HepG2 (cell line): ENCODE measurements at regions not wholly inside any gene's neighbourhood (a gene's known extent, or its start where the extent isn't known, plus 50 kb on each side); places are given as distances from the start of the nearest gene placed in this dataset.

ENCODE experiments used
- ATAC-seq: fragments of 200-7000 bp; cut with Tn5 transposase; 3 replicates; pipeline ENCODE4 v1.9.1; 2020; ENCODE audit warnings: mild to moderate bottlenecking, moderate library complexity
- BruUV-seq: library from RNA; stranded (reverse); fragments of 400-500 nt; replicated peaks from 2 replicates; lab custom pipeline; 2021; lab: Mats Ljungman, UMichigan
- CTCF ChIA-PET: fragments of 300-600 bp; formaldehyde crosslinking; extraction: SDS; loops from one replicate; lab custom pipeline; 2021; ENCODE audit warnings: low total read pairs, inconsistent platforms, low intra/inter-chr PET ratio; lab: Yijun Ruan, JAX
- POLR2A ChIA-PET: fragments of 350-600 bp; sonication (Branson Sonifier 250); formaldehyde crosslinking; loops from one replicate; lab custom pipeline; 2020; ENCODE audit warnings: antibody characterized with exemption, inconsistent platforms; lab: Yijun Ruan, JAX
- DNase-seq: peaks from one replicate; pipeline ENCODE4 v3.0.0-alpha.2; 2015; ENCODE audit warnings: low spot score
- FAIRE-seq: peaks from 3 replicates; lab custom pipeline; 2011; peaks lifted over from hg19 to GRCh38; lab: Jason Lieb, UNC
- H2AFZ ChIP-seq: one replicate; pipeline ENCODE4 v1.6.1; 2011; ENCODE audit warnings: low read length, inconsistent platforms
- H3K27ac ChIP-seq: fragments of 300-600 bp; 3 replicates; pipeline ENCODE4 v1.8.0; 2011; ENCODE audit warnings: mixed run types, mild to moderate bottlenecking, mixed read lengths, low read length, inconsistent platforms; ENCODE audit not compliant: insufficient read depth; ENCODE audit errors: extremely low read length
- H3K27me3 ChIP-seq, 2 experiments: fragments of 200-600 bp in 1 of 2; 2 replicates in 1 of 2; 3 replicates in 1 of 2; pipeline versions ENCODE4 v1.6.0 to v1.8.0; 2011; ENCODE audit warnings: low read length in 2 of 2, mild to moderate bottlenecking in 2 of 2, moderate library complexity in 2 of 2, inconsistent platforms in 1 of 2; ENCODE audit not compliant: insufficient read depth in 2 of 2, control insufficient read depth in 1 of 2
- H3K36me3 ChIP-seq, 2 experiments: fragments of 200-600 bp in 1 of 2; replicated peaks in 1 of 2; 2 replicates in 1 of 2; 3 replicates in 1 of 2; pipeline versions ENCODE4 v1.5.1 to v1.8.0; 2011; ENCODE audit warnings: low read length in 2 of 2, inconsistent platforms in 1 of 2; ENCODE audit not compliant: insufficient read depth in 2 of 2, control insufficient read depth in 1 of 2
- H3K4me1 ChIP-seq: 2 replicates; pipeline ENCODE4 v1.5.1; 2012; ENCODE audit warnings: low read length, inconsistent platforms; ENCODE audit not compliant: insufficient read depth
- H3K4me2 ChIP-seq: 2 replicates; pipeline ENCODE4 v1.6.0; 2011; ENCODE audit warnings: low read depth, low read length, inconsistent platforms
- H3K4me3 ChIP-seq, 3 experiments: fragments of 200-600 bp in 1 of 3; sonication (generic), shearing (Covaris generic) in 1 of 3; replicated peaks in 1 of 3; 2 replicates each; pipeline ENCODE4 v1.5.1; 2011 to 2016; ENCODE audit warnings: low read length in 3 of 3, inconsistent platforms in 2 of 3, low read depth in 2 of 3, mild to moderate bottlenecking in 2 of 3, control low read depth in 1 of 3, mixed read lengths in 1 of 3; ENCODE audit not compliant: insufficient read depth in 1 of 3
- H3K79me2 ChIP-seq: one replicate; pipeline ENCODE4 v1.6.1; 2011; ENCODE audit warnings: low read length, inconsistent platforms; ENCODE audit not compliant: insufficient read depth
- H3K9ac ChIP-seq: 2 replicates; pipeline ENCODE4 v1.6.0; 2011; ENCODE audit warnings: mild to moderate bottlenecking, low read depth, low read length, inconsistent platforms; ENCODE audit not compliant: insufficient read depth
- H3K9me3 ChIP-seq: 2 replicates; pipeline ENCODE4 v1.5.1; 2012; ENCODE audit warnings: mild to moderate bottlenecking, low read length
- H4K20me1 ChIP-seq: 2 replicates; pipeline ENCODE4 v1.6.0; 2011; ENCODE audit warnings: inconsistent platforms, mild to moderate bottlenecking, low read length, moderate library complexity; ENCODE audit not compliant: insufficient read depth
- CEBPB ChIP-seq: IDR thresholded peaks from 2 replicates; pipeline ENCODE4 v1.6.1; 2011; ENCODE audit warnings: low read depth, low read length, improper control_type of control experiment, borderline replicate concordance
- GLI4 ChIP-seq: sonication (generic); formaldehyde crosslinking; IDR thresholded peaks from 2 replicates; pipeline ENCODE4 v1.5.1; 2020; ENCODE audit warnings: missing genetic modification reagents, mild to moderate bottlenecking, moderate library complexity, borderline replicate concordance
- HHEX ChIP-seq: IDR thresholded peaks from 2 replicates; pipeline ENCODE4 v1.6.1; 2016; ENCODE audit warnings: control low read depth
- KMT2B ChIP-seq: IDR thresholded peaks from 2 replicates; pipeline ENCODE4 v1.6.1; 2016; ENCODE audit warnings: missing genetic modification reagents, missing compliant biosample characterization
- MTERF4 ChIP-seq: sonication (generic); formaldehyde crosslinking; IDR thresholded peaks from 2 replicates; pipeline ENCODE4 v1.8.0; 2023; ENCODE audit warnings: mild to moderate bottlenecking, missing genetic modification reagents
- NR0B2 ChIP-seq: sonication (generic); formaldehyde crosslinking; IDR thresholded peaks from 2 replicates; pipeline ENCODE4 v1.4.0; 2020; ENCODE audit warnings: mild to moderate bottlenecking, missing genetic modification reagents
- NR2F1 ChIP-seq, 2 experiments: fragments of 450-650 bp in 1 of 2; formaldehyde crosslinking in 1 of 2; IDR thresholded peaks; 2 replicates each; pipeline versions ENCODE4 v1.5.0 to v1.6.1; 2016 to 2020; ENCODE audit warnings: mild to moderate bottlenecking in 1 of 2, missing compliant biosample characterization in 1 of 2, missing genetic modification reagents in 1 of 2, moderate library complexity in 1 of 2
- PHF8 ChIP-seq: sonication (generic); formaldehyde crosslinking; IDR thresholded peaks from 2 replicates; pipeline ENCODE4 v1.5.0; 2020; ENCODE audit warnings: missing genetic modification reagents
- TGIF2 ChIP-seq: IDR thresholded peaks from 2 replicates; pipeline ENCODE4 v1.6.1; 2016; ENCODE audit warnings: control low read depth, missing compliant biosample characterization
- THAP7 ChIP-seq: sonication (generic); formaldehyde crosslinking; IDR thresholded peaks from 2 replicates; pipeline ENCODE4 v1.8.1; 2023; ENCODE audit warnings: mild to moderate bottlenecking, missing genetic modification reagents
- ZBTB10 ChIP-seq: sonication (generic); formaldehyde crosslinking; IDR thresholded peaks from 2 replicates; pipeline ENCODE4 v1.4.0; 2020; ENCODE audit warnings: missing genetic modification reagents, borderline replicate concordance
- ZNF496 ChIP-seq: sonication (generic); formaldehyde crosslinking; IDR thresholded peaks from 2 replicates; pipeline ENCODE4 v1.8.1; 2023; ENCODE audit warnings: mild to moderate bottlenecking, moderate library complexity, missing genetic modification reagents; ENCODE audit not compliant: insufficient replicate concordance
- ZNF878 ChIP-seq: sonication (generic); formaldehyde crosslinking; IDR thresholded peaks from 2 replicates; pipeline ENCODE4 v1.8.1; 2023; ENCODE audit warnings: mild to moderate bottlenecking, missing genetic modification reagents, moderate library complexity
- ZNF891 ChIP-seq: sonication (generic); formaldehyde crosslinking; IDR thresholded peaks from 2 replicates; pipeline ENCODE4 v1.5.0; 2020; ENCODE audit warnings: mild to moderate bottlenecking, missing genetic modification reagents
- in situ Hi-C: cut with HindIII; loops from 2 replicates; pipeline ENCODE4 v1.10.0; 2017; ENCODE audit warnings: low pct_unique_long_range_greater_than_20kb; ENCODE audit not compliant: extremely low pct_ligation_motif_present
- intact Hi-C: fragments of 100-400 bp; cut with micrococcal nuclease; formaldehyde crosslinking; loops from one replicate; pipeline ENCODE4 v1.10.0; 2022; ENCODE audit not compliant: unreplicated experiment

- Histone ChIP-seq H3K36me3 (no peaks in the 10 kb centered on the region), H3K4me3 (no peak overlapping the region), H3K9ac (no peak overlapping the region), H4K20me1 (no peaks in the 10 kb centered on the region), H3K9me3 (no peaks in the 10 kb centered on the region), H3K4me1 (no peaks in the 10 kb centered on the region), H3K27ac (no peak overlapping the region), H3K79me2 (no peaks in the 10 kb centered on the region), H3K27me3 (no peaks in the 10 kb centered on the region), H3K4me2 (no peak overlapping the region), H2AFZ (no peak overlapping the region)
- in situ Hi-C loops: no loop called here
- ChIA-PET CTCF (no interaction called here), POLR2A (no interaction called here)
- FAIRE-seq (no peak), ATAC-seq (no peak), DNase-seq (no peak)
- intact Hi-C loops: no loop called here
- no TSS peak for BruUV-seq
- TF ChIP-seq ZBTB10 (CRISPR knock-in tag) (no peak), CEBPB (peak; percentile 71)
Observed at GRCh38 chr2:146444085-146444484, 1400.7 kb upstream of the ACVR2A start.

GRCh38 chr2:146438246-146438645 is 1406.6 kb upstream of the ACVR2A start:
- ATAC-seq (no peak), FAIRE-seq (no peak), DNase-seq (no peak)
- no peak overlapping the region for H3K27ac ChIP-seq
- no peak overlapping the region for H3K4me2 ChIP-seq
- H3K9me3 ChIP-seq: no peaks in the 10 kb centered on the region
- H4K20me1 ChIP-seq: no peaks in the 10 kb centered on the region
- intact Hi-C loops: no loop called here
- H3K9ac ChIP-seq: no peak overlapping the region
- H3K4me3 ChIP-seq: no peak overlapping the region
- TF ChIP-seq NR0B2 (CRISPR knock-in tag) (no peak), HHEX (CRISPR knock-in tag) (no peak), MTERF4 (CRISPR knock-in tag) (no peak), ZNF878 (no peak), KMT2B (no peak), ZNF496 (CRISPR knock-in tag) (no peak), GLI4 (no peak), NR2F1 (CRISPR knock-in tag; IDR thresholded peaks at IDR 0.05) (no peak), PHF8 (CRISPR knock-in tag) (no peak), THAP7 (CRISPR knock-in tag) (no peak), TGIF2 (CRISPR knock-in tag) (no peak), ZNF891 (CRISPR knock-in tag) (no peak)
- in situ Hi-C loops: no loop called here
- no peaks in the 10 kb centered on the region for H3K36me3 ChIP-seq
- no peak overlapping the region for H2AFZ ChIP-seq
- CTCF ChIA-PET: no interaction called here
- no peaks in the 10 kb centered on the region for H3K4me1 ChIP-seq
- BruUV-seq: no TSS peak
- H3K27me3 ChIP-seq: no peaks in the 10 kb centered on the region
- H3K79me2 ChIP-seq: no peaks in the 10 kb centered on the region
- POLR2A ChIA-PET: no interaction called here
